CD4-positive, alpha-beta T cell treated with Interleukin-6 at 100 ng/mL for 8 hours (primary cell): ENCODE measurements at regions not wholly inside any gene's neighbourhood (a gene's known extent, or its start where the extent isn't known, plus 50 kb on each side); places are given as distances from the start of the nearest gene placed in this dataset.

Experiments used
- DNase-seq: peaks from one replicate; pipeline ENCODE4 v3.0.0-alpha.2; 2020; ENCODE audit warnings: mixed read lengths, low spot score

GRCh38 chr9:19998823-19999455 lies 210.1 kb upstream of the SLC24A2 start:
- no peak for DNase-seq

GRCh38 chr9:19998153-19998552 lies 209.3 kb upstream of the SLC24A2 start:
- no peak for DNase-seq

- DNase-seq = no peak
Observed at GRCh38 chr9:19995619-19996018, 206.8 kb upstream of the SLC24A2 start.

GRCh38 chr9:19994296-19994695 lies 205.5 kb upstream of the SLC24A2 start:
- no peak for DNase-seq

GRCh38 chr9:19992556-19992955 lies 203.7 kb upstream of the SLC24A2 start:
- DNase-seq = no peak

- no peak for DNase-seq
Observed at GRCh38 chr9:19989213-19989612, 200.4 kb upstream of the SLC24A2 start.

GRCh38 chr9:19988281-19988680 lies 199.4 kb upstream of the SLC24A2 start:
- DNase-seq = no peak

GRCh38 chr9:19985081-19985480 lies 196.2 kb upstream of the SLC24A2 start:
- DNase-seq = no peak

GRCh38 chr9:19976226-19976625 lies 187.4 kb upstream of the SLC24A2 start:
- DNase-seq = peak; percentile 57

GRCh38 chr9:19975499-19975898 lies 186.7 kb upstream of the SLC24A2 start:
- no peak for DNase-seq

GRCh38 chr9:19969721-19970120 lies 180.9 kb upstream of the SLC24A2 start:
- DNase-seq = no peak

- no peak for DNase-seq
Observed at GRCh38 chr9:19967888-19968459, 179.1 kb upstream of the SLC24A2 start.

GRCh38 chr9:19967216-19967887 lies 178.5 kb upstream of the SLC24A2 start:
- DNase-seq = no peak

GRCh38 chr9:19965336-19965735 lies 176.5 kb upstream of the SLC24A2 start:
- DNase-seq = no peak

- DNase-seq = no peak
Observed at GRCh38 chr9:19947996-19948395, 159.2 kb upstream of the SLC24A2 start.

GRCh38 chr9:19946441-19947109 lies 157.7 kb upstream of the SLC24A2 start:
- no peak for DNase-seq

GRCh38 chr9:19941874-19942273 lies 153.0 kb upstream of the SLC24A2 start:
- DNase-seq = no peak

- no peak for DNase-seq
Observed at GRCh38 chr9:19940811-19941535, 152.1 kb upstream of the SLC24A2 start.

GRCh38 chr9:19939734-19940278 lies 151.0 kb upstream of the SLC24A2 start:
- no peak for DNase-seq

- DNase-seq = no peak
Observed at GRCh38 chr9:19938990-19939733, 150.3 kb upstream of the SLC24A2 start.

- no peak for DNase-seq
Observed at GRCh38 chr9:19937121-19937520, 148.3 kb upstream of the SLC24A2 start.
